ENCODE measurements at regions not wholly inside any gene's neighbourhood (a gene's known extent, or its start where the extent isn't known, plus 50 kb on each side); places are given as distances from the start of the nearest gene placed in this dataset.

GRCh38 chr16:85553436-85554113, 59.5 kb upstream of the GSE1 start:
- Histone ChIP-seq H3K9me3 (ENCODE audit: control insufficient read depth in 1 of 2, low read length in 2 of 2) (no peaks in the 10 kb centered on the region), H3K27me3 (ENCODE audit: control insufficient read depth in 1 of 2, insufficient read depth in 2 of 2, low read length in 2 of 2) (no peaks in the 10 kb centered on the region), H3K9ac (ENCODE audit: low read depth in 1 of 2, low read length in 2 of 2) (peak overlapping the region; percentile 71 to 72), H3K4me3 (ENCODE audit: low read depth in 1 of 2, low read length in 2 of 2) (peak overlapping the region; percentile 82 to 83), H3K27ac (ENCODE audit: low read depth, low read length) (peak overlapping the region; percentile 75), H3K4me1 (ENCODE audit: control insufficient read depth in 1 of 2, insufficient read depth in 2 of 2, low read length in 2 of 2) (peaks cover 20 to 33% of the 10 kb centered on the region in 2 donors), H3K36me3 (ENCODE audit: control insufficient read depth in 1 of 2, insufficient read depth in 2 of 2, low read length in 2 of 2) (no peaks in the 10 kb centered on the region)

GRCh38 chr16:85554114-85554888, 58.8 kb upstream of the GSE1 start:
- H3K36me3 ChIP-seq (ENCODE audit: control insufficient read depth in 1 of 2, insufficient read depth in 2 of 2, low read length in 2 of 2), result no peaks in the 10 kb centered on the region
- H3K9me3 ChIP-seq (ENCODE audit: control insufficient read depth in 1 of 2, low read length in 2 of 2), result no peaks in the 10 kb centered on the region
- peak overlapping the region; percentile 83 for H3K27ac ChIP-seq (ENCODE audit: low read depth, low read length)
- peak overlapping the region; percentile 85 to 86 for H3K4me3 ChIP-seq (ENCODE audit: low read depth in 1 of 2, low read length in 2 of 2)
- peak overlapping the region; percentile 71 to 72 for H3K9ac ChIP-seq (ENCODE audit: low read depth in 1 of 2, low read length in 2 of 2)
- no peaks in the 10 kb centered on the region for H3K27me3 ChIP-seq (ENCODE audit: control insufficient read depth in 1 of 2, insufficient read depth in 2 of 2, low read length in 2 of 2)
- H3K4me1 ChIP-seq (ENCODE audit: control insufficient read depth in 1 of 2, insufficient read depth in 2 of 2, low read length in 2 of 2), result peaks cover 27 to 40% of the 10 kb centered on the region in 2 donors

GRCh38 chr16:85554889-85555718, 58.0 kb upstream of the GSE1 start:
- Histone ChIP-seq H3K9ac (ENCODE audit: low read depth in 1 of 2, low read length in 2 of 2) (peak overlapping the region; percentile 74 to 92), H3K36me3 (ENCODE audit: control insufficient read depth in 1 of 2, insufficient read depth in 2 of 2, low read length in 2 of 2) (no peaks in the 10 kb centered on the region), H3K9me3 (ENCODE audit: control insufficient read depth in 1 of 2, low read length in 2 of 2) (no peaks in the 10 kb centered on the region), H3K4me1 (ENCODE audit: control insufficient read depth in 1 of 2, insufficient read depth in 2 of 2, low read length in 2 of 2) (peaks cover 30 to 48% of the 10 kb centered on the region in 2 donors), H3K4me3 (ENCODE audit: low read depth in 1 of 2, low read length in 2 of 2) (peak overlapping the region; percentile 85 to 86), H3K27ac (ENCODE audit: low read depth, low read length) (peak overlapping the region; percentile 83), H3K27me3 (ENCODE audit: control insufficient read depth in 1 of 2, insufficient read depth in 2 of 2, low read length in 2 of 2) (no peaks in the 10 kb centered on the region)

- Histone ChIP-seq H3K27ac (ENCODE audit: low read depth, low read length) (peak overlapping the region; percentile 91), H3K36me3 (ENCODE audit: control insufficient read depth in 1 of 2, insufficient read depth in 2 of 2, low read length in 2 of 2) (no peaks in the 10 kb centered on the region), H3K27me3 (ENCODE audit: control insufficient read depth in 1 of 2, insufficient read depth in 2 of 2, low read length in 2 of 2) (no peaks in the 10 kb centered on the region), H3K9ac (ENCODE audit: low read depth in 1 of 2, low read length in 2 of 2) (peak overlapping the region; percentile 74 to 92), H3K9me3 (ENCODE audit: control insufficient read depth in 1 of 2, low read length in 2 of 2) (no peaks in the 10 kb centered on the region), H3K4me3 (ENCODE audit: low read depth in 1 of 2, low read length in 2 of 2) (peak overlapping the region; percentile 85 to 86), H3K4me1 (ENCODE audit: control insufficient read depth in 1 of 2, insufficient read depth in 2 of 2, low read length in 2 of 2) (peaks cover 30 to 52% of the 10 kb centered on the region in 2 donors)
These were observed 57.2 kb upstream of the GSE1 start for GRCh38 chr16:85555719-85556455.

GRCh38 chr16:85556456-85557082, 56.6 kb upstream of the GSE1 start:
- peak overlapping the region; percentile 74 to 92 for H3K9ac ChIP-seq (ENCODE audit: low read depth in 1 of 2, low read length in 2 of 2)
- H3K4me1 ChIP-seq (ENCODE audit: control insufficient read depth in 1 of 2, insufficient read depth in 2 of 2, low read length in 2 of 2), result peaks cover 23 to 53% of the 10 kb centered on the region in 2 donors

GRCh38 chr16:85557083-85557970, 55.8 kb upstream of the GSE1 start:
- H3K9me3 ChIP-seq (ENCODE audit: control insufficient read depth in 1 of 2, low read length in 2 of 2), result no peaks in the 10 kb centered on the region
- H3K9ac ChIP-seq (ENCODE audit: low read depth in 1 of 2, low read length in 2 of 2), result peak overlapping the region; percentile 61 to 92
- H3K4me3 ChIP-seq (ENCODE audit: low read depth in 1 of 2, low read length in 2 of 2), result peak overlapping the region; percentile 85 to 86
- no peaks in the 10 kb centered on the region for H3K36me3 ChIP-seq (ENCODE audit: control insufficient read depth in 1 of 2, insufficient read depth in 2 of 2, low read length in 2 of 2)
- H3K27ac ChIP-seq (ENCODE audit: low read depth, low read length), result peak overlapping the region; percentile 91
- H3K27me3 ChIP-seq (ENCODE audit: control insufficient read depth in 1 of 2, insufficient read depth in 2 of 2, low read length in 2 of 2), result no peaks in the 10 kb centered on the region
- peaks cover 21 to 57% of the 10 kb centered on the region in 2 donors for H3K4me1 ChIP-seq (ENCODE audit: control insufficient read depth in 1 of 2, insufficient read depth in 2 of 2, low read length in 2 of 2)

More at GRCh38 chr16:85556456-85557082, 56.6 kb upstream of the GSE1 start:
- Histone ChIP-seq H3K27ac (ENCODE audit: low read depth, low read length) (peak overlapping the region; percentile 91), H3K4me3 (ENCODE audit: low read depth in 1 of 2, low read length in 2 of 2) (peak overlapping the region; percentile 85 to 86), H3K36me3 (ENCODE audit: control insufficient read depth in 1 of 2, insufficient read depth in 2 of 2, low read length in 2 of 2) (no peaks in the 10 kb centered on the region), H3K9me3 (ENCODE audit: control insufficient read depth in 1 of 2, low read length in 2 of 2) (no peaks in the 10 kb centered on the region), H3K27me3 (ENCODE audit: control insufficient read depth in 1 of 2, insufficient read depth in 2 of 2, low read length in 2 of 2) (no peaks in the 10 kb centered on the region)

- peaks cover 24 to 60% of the 10 kb centered on the region in 2 donors for H3K4me1 ChIP-seq (ENCODE audit: control insufficient read depth in 1 of 2, insufficient read depth in 2 of 2, low read length in 2 of 2)
- peak overlapping the region; percentile 61 to 92 for H3K9ac ChIP-seq (ENCODE audit: low read depth in 1 of 2, low read length in 2 of 2)
- peak overlapping the region; percentile 85 to 86 for H3K4me3 ChIP-seq (ENCODE audit: low read depth in 1 of 2, low read length in 2 of 2)
- no peaks in the 10 kb centered on the region for H3K36me3 ChIP-seq (ENCODE audit: control insufficient read depth in 1 of 2, insufficient read depth in 2 of 2, low read length in 2 of 2)
- peak overlapping the region; percentile 91 for H3K27ac ChIP-seq (ENCODE audit: low read depth, low read length)
- H3K27me3 ChIP-seq (ENCODE audit: control insufficient read depth in 1 of 2, insufficient read depth in 2 of 2, low read length in 2 of 2), result no peaks in the 10 kb centered on the region
- no peaks in the 10 kb centered on the region for H3K9me3 ChIP-seq (ENCODE audit: control insufficient read depth in 1 of 2, low read length in 2 of 2)
These were observed 55.0 kb upstream of the GSE1 start for GRCh38 chr16:85557971-85558657.

GRCh38 chr16:85560932-85561247, 52.2 kb upstream of the GSE1 start:
- no peak overlapping the region for H3K9ac ChIP-seq (ENCODE audit: low read depth in 1 of 2, low read length in 2 of 2)
- peaks cover 37 to 73% of the 10 kb centered on the region in 2 donors for H3K4me1 ChIP-seq (ENCODE audit: control insufficient read depth in 1 of 2, insufficient read depth in 2 of 2, low read length in 2 of 2)
- no peaks in the 10 kb centered on the region for H3K27me3 ChIP-seq (ENCODE audit: control insufficient read depth in 1 of 2, insufficient read depth in 2 of 2, low read length in 2 of 2)
- H3K9me3 ChIP-seq (ENCODE audit: control insufficient read depth in 1 of 2, low read length in 2 of 2), result no peaks in the 10 kb centered on the region
- H3K4me3 ChIP-seq (ENCODE audit: low read depth in 1 of 2, low read length in 2 of 2), result no peak overlapping the region
- H3K36me3 ChIP-seq (ENCODE audit: control insufficient read depth in 1 of 2, insufficient read depth in 2 of 2, low read length in 2 of 2), result no peaks in the 10 kb centered on the region
- no peak overlapping the region for H3K27ac ChIP-seq (ENCODE audit: low read depth, low read length)

Data from duodenal mucosa (tissue), 2 donors.